CD4-positive, alpha-beta T cell treated with Interleukin-10 for 1 hour (primary cell): ENCODE measurements at regions not wholly inside any gene's neighbourhood (a gene's known extent, or its start where the extent isn't known, plus 50 kb on each side); places are given as distances from the start of the nearest gene placed in this dataset.

Experiments used
- DNase-seq: peaks from one replicate; pipeline ENCODE4 v3.0.0-alpha.2; 2020

DNA sequence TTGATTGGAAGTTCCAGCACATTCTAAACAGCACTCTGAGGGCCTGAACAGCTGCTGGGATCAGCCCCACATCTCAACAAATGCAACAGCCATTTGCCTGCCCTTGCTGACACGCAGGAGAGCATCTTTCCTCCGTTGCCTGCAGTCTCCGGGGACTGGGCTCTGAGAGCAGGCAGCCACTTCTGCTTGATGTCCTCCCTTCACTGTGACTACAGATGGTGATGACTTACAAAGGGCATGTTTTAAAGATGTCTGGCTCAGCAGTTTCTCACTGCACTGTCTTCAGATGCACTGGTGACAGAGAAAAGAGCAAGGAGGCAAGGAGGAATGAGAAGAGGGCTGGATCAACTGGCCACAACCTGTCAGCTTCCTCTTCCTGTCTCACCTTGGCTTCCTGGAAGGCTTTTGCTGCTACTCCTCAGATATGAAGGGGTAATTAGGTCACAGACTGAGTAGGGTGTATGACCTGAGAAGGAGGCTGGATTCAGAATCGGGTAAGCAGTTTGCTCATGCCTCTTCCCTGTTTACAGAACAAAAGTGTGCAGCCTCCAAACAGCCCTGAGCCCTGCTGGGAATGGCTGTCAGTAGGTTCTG lies 143.5 kb upstream of the GHITM start:
- DNase-seq, result peak; percentile 8

GRCh38 chr10:84004221-84004620 lies 135.1 kb upstream of the GHITM start:
- no peak for DNase-seq

DNA sequence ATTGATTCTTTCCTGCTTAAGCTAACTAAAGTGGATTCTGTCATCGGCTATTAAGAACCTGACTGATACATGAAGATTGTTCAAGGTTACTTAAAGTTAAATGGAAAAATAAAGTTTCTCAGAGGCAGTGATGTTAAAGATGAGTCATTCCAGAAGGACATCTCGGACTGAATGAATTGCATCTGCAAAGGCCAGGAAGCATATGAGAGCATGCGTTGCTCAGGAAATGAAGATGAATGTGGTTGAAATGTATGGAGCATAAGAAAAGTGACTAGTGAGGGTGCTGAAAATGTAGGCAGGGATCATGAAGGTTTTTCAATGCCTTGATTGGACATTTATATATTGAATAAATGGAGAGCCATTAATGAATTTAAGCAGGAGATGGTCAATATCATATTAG lies 133.9 kb upstream of the GHITM start:
- no peak for DNase-seq

- no peak for DNase-seq
These were observed 131.8 kb upstream of the GHITM start for GRCh38 chr10:84007482-84007881.

- DNase-seq, result peak; percentile 25
These were observed 130.4 kb upstream of the GHITM start for GRCh38 chr10:84008878-84009277.

- no peak for DNase-seq
These were observed 126.9 kb upstream of the GHITM start for GRCh38 chr10:84012431-84012830.

DNA sequence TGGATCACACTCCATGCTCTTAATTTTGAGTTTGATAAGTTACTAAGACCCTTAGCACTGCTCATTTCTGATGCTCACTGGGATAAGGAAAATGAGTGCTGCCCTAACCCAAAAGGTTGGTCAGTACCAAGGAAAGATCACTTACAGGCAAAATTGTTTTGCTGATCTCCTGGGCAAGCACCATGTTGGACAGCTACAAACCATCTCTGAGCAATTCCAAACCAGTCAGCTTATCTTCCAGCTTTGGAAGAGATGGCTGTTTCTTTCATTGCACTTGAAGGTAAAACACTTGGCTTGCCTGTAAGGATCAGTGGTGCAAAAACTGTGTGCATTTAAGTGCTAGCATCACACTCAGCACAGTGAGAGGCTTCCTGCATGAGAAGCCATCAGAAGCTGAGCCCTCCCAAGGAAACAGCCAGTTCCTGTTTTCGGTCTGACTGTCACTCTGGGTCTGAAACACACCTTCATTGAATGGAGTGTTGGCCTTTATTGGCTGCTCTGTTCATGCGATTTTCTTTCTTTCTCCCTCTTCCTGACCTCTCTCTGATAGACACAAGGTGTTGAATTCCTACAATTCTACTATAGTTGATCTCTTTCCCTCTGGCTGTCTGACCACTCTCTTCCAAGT lies 126.4 kb upstream of the GHITM start:
- DNase-seq, result no peak

GRCh38 chr10:84015877-84016595 lies 123.3 kb upstream of the GHITM start:
- DNase-seq, result no peak

DNA sequence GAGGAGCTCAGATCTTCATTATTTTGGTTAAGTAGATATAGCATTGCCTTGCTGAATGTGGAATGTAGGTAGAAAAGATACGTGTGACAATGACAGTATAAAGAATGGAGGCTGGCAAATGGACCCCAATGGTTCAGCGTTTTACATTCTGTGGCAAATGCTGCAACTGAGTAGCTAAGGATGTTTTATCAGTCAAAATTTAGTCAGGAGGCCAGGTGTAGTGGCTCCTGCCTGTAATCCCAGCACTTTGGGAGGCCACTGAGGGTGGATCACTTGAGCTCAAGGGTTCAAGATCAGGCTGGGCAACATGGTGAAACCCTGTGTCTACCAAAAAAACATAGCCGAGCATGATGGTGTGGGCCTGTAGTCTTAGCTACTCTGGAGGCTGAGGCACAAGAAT lies 120.5 kb upstream of the GHITM start:
- DNase-seq, result no peak

GRCh38 chr10:84019854-84020458 lies 119.4 kb upstream of the GHITM start:
- peak; percentile 15 for DNase-seq

DNA sequence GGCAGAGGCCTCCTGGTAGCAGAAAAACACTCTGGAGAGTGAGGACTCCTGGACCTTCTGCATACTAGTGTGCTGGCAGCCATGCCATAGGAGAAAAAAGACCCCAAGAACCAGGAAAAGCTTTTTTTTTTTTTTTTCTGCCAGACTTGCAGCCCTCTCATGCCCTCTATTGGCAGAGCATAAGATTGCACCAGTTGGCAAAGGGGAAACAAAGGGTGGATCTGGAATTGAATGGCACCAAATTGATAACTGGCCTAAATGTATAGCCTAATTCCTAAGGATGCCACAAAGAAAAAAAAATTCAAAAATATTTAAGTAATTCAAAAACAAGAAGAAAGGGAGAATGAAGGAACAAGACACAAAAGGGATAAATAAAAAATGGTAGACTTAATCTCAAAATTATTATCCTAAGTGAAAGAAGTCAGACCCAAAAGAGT lies 112.5 kb upstream of the GHITM start:
- peak; percentile 6 for DNase-seq

- no peak for DNase-seq
These were observed 109.5 kb upstream of the GHITM start for GRCh38 chr10:84029840-84030239.

- no peak for DNase-seq
These were observed 101.3 kb upstream of the GHITM start for GRCh38 chr10:84038035-84038434.

DNA sequence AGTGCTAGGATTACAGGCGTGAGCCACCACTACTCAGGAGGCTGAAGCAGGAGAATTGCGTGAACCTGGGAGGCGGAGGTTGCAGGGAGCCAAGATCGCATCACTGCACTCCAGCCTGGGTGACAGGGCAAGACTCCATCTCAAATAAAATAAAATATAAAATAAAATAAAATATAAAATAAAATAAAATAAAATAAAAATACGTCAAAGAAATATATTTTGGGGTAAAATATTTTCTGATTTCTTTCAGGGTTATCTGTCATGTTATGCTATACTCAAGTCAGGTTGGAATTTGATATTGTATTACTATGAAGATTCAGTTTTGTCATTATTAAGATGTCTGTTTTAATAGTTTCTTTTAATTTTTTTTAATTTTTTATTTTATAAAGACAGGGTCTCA lies 99.4 kb upstream of the GHITM start:
- DNase-seq, result no peak

DNA sequence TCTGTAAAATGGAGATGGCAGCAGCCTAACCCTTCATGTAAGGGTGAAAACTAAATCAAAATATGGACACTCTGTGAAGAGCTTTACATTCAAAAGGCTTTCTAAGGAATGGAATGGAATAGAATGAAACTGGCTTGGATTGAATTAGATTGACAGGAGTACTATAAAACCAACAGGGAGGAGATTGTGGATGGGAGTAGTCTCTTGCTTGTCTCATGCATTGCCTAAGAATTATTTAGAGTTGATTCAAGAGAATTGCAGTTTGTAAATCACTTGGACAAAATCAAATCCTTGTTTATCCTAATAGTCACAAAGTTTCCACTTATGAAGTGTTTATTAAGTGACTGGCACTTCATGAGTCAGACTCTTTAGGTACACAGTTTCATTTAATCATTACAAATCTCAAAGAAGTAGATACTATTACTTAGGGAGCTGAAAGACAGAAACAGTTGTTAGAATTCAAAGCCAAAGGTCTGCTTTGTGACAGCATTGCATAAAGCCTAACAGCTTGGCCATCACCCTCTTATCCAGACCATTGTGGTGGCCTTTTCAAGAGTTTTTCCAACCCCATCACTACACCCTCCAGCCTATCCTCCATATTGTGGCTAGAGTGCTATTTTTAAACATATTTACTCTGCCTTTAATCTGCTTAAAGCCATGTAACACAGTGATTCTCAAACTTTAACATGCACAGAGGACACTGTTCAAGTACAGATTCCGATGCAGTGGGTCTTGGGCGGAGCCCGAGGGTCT lies 91.9 kb upstream of the GHITM start:
- DNase-seq, result no peak

DNA sequence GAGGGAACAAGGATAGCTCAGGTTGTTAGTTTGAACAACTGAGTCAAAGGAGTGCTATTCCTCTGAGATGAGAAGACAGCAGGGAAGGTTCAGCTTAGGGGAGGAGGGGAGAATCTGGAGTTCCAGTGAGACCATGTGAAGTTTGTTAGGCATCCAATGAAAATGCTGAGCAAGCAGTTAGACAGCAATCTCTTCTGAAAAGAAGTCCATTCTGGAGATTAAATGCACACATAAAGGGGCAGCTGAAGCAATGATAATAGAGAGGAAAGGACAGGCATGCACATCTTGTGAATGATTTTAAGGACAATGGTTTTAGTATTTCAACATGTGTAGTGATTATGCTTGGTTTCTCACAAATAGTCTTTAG lies 89.7 kb upstream of the GHITM start:
- DNase-seq, result no peak

GRCh38 chr10:84053626-84054025 lies 85.7 kb upstream of the GHITM start:
- no peak for DNase-seq

- no peak for DNase-seq
These were observed 84.6 kb upstream of the GHITM start for GRCh38 chr10:84054743-84055142.

- no peak for DNase-seq
These were observed 79.8 kb upstream of the GHITM start for GRCh38 chr10:84059526-84059925.

DNA sequence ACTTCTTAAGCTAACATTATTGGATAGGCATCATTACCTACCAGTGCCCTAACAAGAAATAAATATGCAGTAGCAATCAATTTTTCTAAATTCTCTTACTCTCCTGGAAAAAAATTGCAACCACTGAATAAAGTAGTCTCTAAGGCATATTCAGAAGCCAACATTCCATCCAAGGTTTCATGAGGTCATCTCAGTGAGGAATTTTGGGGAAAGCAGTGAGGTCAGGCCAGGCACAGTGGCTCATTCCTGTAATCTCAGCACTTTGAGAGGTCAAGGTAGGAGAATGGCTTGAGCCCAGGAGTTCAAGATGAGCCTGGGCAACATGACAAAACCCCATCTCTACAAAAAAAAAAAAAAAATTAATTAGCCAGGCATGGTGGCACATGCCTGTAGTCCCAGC lies 75.9 kb upstream of the GHITM start:
- DNase-seq, result no peak

- DNase-seq, result no peak
These were observed 73.3 kb upstream of the GHITM start for GRCh38 chr10:84065804-84066601.

DNA sequence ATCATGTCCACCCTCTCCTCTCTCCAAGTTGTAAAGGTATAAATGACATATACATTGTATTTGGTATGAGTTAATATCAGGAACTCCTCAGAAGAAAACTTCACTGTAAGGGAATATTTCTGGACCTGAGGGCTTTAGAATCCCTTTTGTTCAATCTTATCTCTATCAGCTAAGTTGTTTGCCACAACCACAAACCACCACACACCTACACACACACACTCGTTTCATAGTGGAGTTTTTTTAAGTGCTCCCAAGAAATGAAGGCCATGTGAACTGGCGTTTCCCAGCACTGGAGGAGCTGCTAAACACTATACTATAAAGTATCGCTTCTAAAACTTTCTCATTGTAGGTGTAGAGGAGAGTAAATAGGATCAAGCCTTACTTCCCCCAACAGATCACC lies 64.8 kb upstream of the GHITM start:
- no peak for DNase-seq
